Hepatocyte (in vitro differentiated cells): ENCODE measurements at regions not wholly inside any gene's neighbourhood (a gene's known extent, or its start where the extent isn't known, plus 50 kb on each side); places are given as distances from the start of the nearest gene placed in this dataset.

Source experiments
- DNase-seq: peaks from one replicate; pipeline ENCODE4 v3.0.0-alpha.2; 2016; ENCODE audit warnings: low spot score
- H2AFZ ChIP-seq: fragments of 200-600 bp; sonication (generic); 2 replicates; pipeline ENCODE4 v1.6.0; 2016; ENCODE audit warnings: antibody characterized with exemption, mild to moderate bottlenecking
- H3K27ac ChIP-seq: fragments of 200-600 bp; sonication (generic); 2 replicates; pipeline ENCODE4 v1.5.1; 2016; ENCODE audit warnings: mild to moderate bottlenecking
- H3K27me3 ChIP-seq: fragments of 200-600 bp; sonication (generic); 2 replicates; pipeline ENCODE4 v1.6.1; 2016
- H3K36me3 ChIP-seq: fragments of 200-600 bp; sonication (generic); replicated peaks from 2 replicates; pipeline ENCODE4 v1.5.1; 2016; ENCODE audit warnings: low read depth; ENCODE audit not compliant: insufficient read depth
- H3K4me1 ChIP-seq: fragments of 200-600 bp; sonication (generic); 2 replicates; pipeline ENCODE4 v1.5.1; 2016; ENCODE audit warnings: mild to moderate bottlenecking, moderate library complexity; ENCODE audit not compliant: insufficient read depth
- H3K4me2 ChIP-seq: fragments of 200-600 bp; sonication (generic); 2 replicates; pipeline ENCODE4 v1.6.0; 2016
- H3K4me3 ChIP-seq: fragments of 200-600 bp; sonication (generic); 2 replicates; pipeline ENCODE4 v1.5.1; 2016; ENCODE audit warnings: mild to moderate bottlenecking
- H3K79me2 ChIP-seq: fragments of 200-600 bp; sonication (generic); 2 replicates; pipeline ENCODE4 v1.6.0; 2017; ENCODE audit warnings: mild to moderate bottlenecking
- H3K9me2 ChIP-seq: fragments of 200-600 bp; sonication (generic); replicated peaks from 2 replicates; pipeline ENCODE4 v1.6.0; 2017; ENCODE audit warnings: mild to moderate bottlenecking; ENCODE audit not compliant: insufficient read depth
- H3K9me3 ChIP-seq: fragments of 200-600 bp; sonication (generic); 2 replicates; pipeline ENCODE4 v1.5.1; 2016; ENCODE audit warnings: low read depth, mild to moderate bottlenecking
- H4K20me1 ChIP-seq: fragments of 200-600 bp; sonication (generic); 2 replicates; pipeline ENCODE4 v1.6.0; 2016; ENCODE audit warnings: mild to moderate bottlenecking; ENCODE audit not compliant: insufficient read depth, poor library complexity, severe bottlenecking
- CTCF ChIP-seq: fragments of 200-600 bp; sonication (generic); IDR thresholded peaks from 2 replicates; pipeline ENCODE4 v1.5.1; 2016; ENCODE audit warnings: antibody characterized with exemption, mild to moderate bottlenecking; ENCODE audit not compliant: poor library complexity
- EZH2 ChIP-seq: fragments of 200-600 bp; sonication (generic); IDR thresholded peaks from 2 replicates; pipeline ENCODE4 v1.6.1; 2016; ENCODE audit warnings: antibody characterized with exemption, mild to moderate bottlenecking, borderline replicate concordance
- EZH2phosphoT487 ChIP-seq: fragments of 200-600 bp; sonication (generic); IDR thresholded peaks from one replicate; pipeline ENCODE4 v1.6.1; 2018; ENCODE audit warnings: antibody characterized with exemption, mild to moderate bottlenecking, low read depth, moderate library complexity; ENCODE audit not compliant: unreplicated experiment, severe bottlenecking
- WGBS: methylation state at CpG from one replicate; pipeline ENCODE4 v1.1.6; 2016; ENCODE audit warnings: low lambda C conversion rate; ENCODE audit errors: missing lambda C conversion rate; 5-methylcytosine and 5-hydroxymethylcytosine counted together

GRCh38 chr2:59277671-59278070 is 1036.5 kb upstream of the FANCL start:
- no peaks in the 10 kb centered on the region for H3K9me3 ChIP-seq
- H3K4me2 ChIP-seq, result no peak overlapping the region
- no peaks in the 10 kb centered on the region for H3K36me3 ChIP-seq
- no peak overlapping the region for H3K27ac ChIP-seq
- H3K79me2 ChIP-seq, result no peaks in the 10 kb centered on the region
- TF ChIP-seq CTCF (no peak), EZH2phosphoT487 (no peak)
- H3K4me3 ChIP-seq, result no peak overlapping the region
- no peaks in the 10 kb centered on the region for H4K20me1 ChIP-seq
- no peaks in the 10 kb centered on the region for H3K27me3 ChIP-seq
- no peaks in the 10 kb centered on the region for H3K4me1 ChIP-seq
- 82% methylated on average over 5 of the region's 5 CpGs for WGBS
- no peak overlapping the region for H2AFZ ChIP-seq
- H3K9me2 ChIP-seq, result no peaks in the 10 kb centered on the region
- DNase-seq, result no peak

DNA sequence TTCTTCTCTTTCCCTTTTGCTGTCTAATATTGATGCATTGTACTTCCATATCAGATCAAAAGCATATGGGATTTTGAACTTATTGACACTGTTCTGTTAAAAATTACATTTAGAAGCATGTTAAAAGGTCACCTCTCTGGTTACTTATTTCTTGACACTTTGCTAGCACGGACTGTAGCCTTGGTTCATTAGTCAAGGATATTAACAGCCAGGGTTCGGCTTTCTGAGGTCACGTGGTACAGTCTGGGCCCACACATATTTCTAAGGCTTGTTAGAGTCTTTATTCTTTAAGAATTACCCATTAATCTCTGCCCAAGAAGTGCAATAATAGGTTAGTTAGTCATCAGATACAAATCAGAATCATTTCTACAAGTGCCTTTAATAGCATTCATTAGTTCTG is 1035.8 kb upstream of the FANCL start:
- H3K4me1 ChIP-seq, result no peaks in the 10 kb centered on the region
- H3K27me3 ChIP-seq, result no peaks in the 10 kb centered on the region
- H3K9me2 ChIP-seq, result no peaks in the 10 kb centered on the region
- no peaks in the 10 kb centered on the region for H3K79me2 ChIP-seq
- DNase-seq, result no peak
- H3K9me3 ChIP-seq, result no peaks in the 10 kb centered on the region
- TF ChIP-seq EZH2phosphoT487 (no peak), CTCF (no peak), EZH2 (no peak)
- no peaks in the 10 kb centered on the region for H3K36me3 ChIP-seq
- no peak overlapping the region for H3K4me2 ChIP-seq
- 62% methylated on average over 3 of the region's 3 CpGs for WGBS
- H3K4me3 ChIP-seq, result no peak overlapping the region
- no peak overlapping the region for H2AFZ ChIP-seq
- H3K27ac ChIP-seq, result no peak overlapping the region
- no peaks in the 10 kb centered on the region for H4K20me1 ChIP-seq

GRCh38 chr2:59276033-59276432 is 1034.9 kb upstream of the FANCL start:
- no peaks in the 10 kb centered on the region for H3K9me2 ChIP-seq
- H4K20me1 ChIP-seq, result no peaks in the 10 kb centered on the region
- H3K27me3 ChIP-seq, result no peaks in the 10 kb centered on the region
- 52% methylated on average over 2 of the region's 2 CpGs for WGBS
- H3K4me3 ChIP-seq, result no peak overlapping the region
- no peak for DNase-seq
- no peaks in the 10 kb centered on the region for H3K4me1 ChIP-seq
- no peaks in the 10 kb centered on the region for H3K36me3 ChIP-seq
- no peaks in the 10 kb centered on the region for H3K9me3 ChIP-seq
- H3K27ac ChIP-seq, result no peak overlapping the region
- no peak overlapping the region for H3K4me2 ChIP-seq
- H2AFZ ChIP-seq, result no peak overlapping the region
- TF ChIP-seq EZH2phosphoT487, result no peak
- TF ChIP-seq EZH2, result no peak
- TF ChIP-seq CTCF, result peak; percentile 7
- H3K79me2 ChIP-seq, result no peaks in the 10 kb centered on the region

- no peak overlapping the region for H3K4me2 ChIP-seq
- no peaks in the 10 kb centered on the region for H3K27me3 ChIP-seq
- no peaks in the 10 kb centered on the region for H4K20me1 ChIP-seq
- H3K36me3 ChIP-seq, result no peaks in the 10 kb centered on the region
- H3K27ac ChIP-seq, result no peak overlapping the region
- DNase-seq, result no peak
- no peaks in the 10 kb centered on the region for H3K4me1 ChIP-seq
- no peaks in the 10 kb centered on the region for H3K9me2 ChIP-seq
- no peak overlapping the region for H3K4me3 ChIP-seq
- H3K79me2 ChIP-seq, result no peaks in the 10 kb centered on the region
- no peak overlapping the region for H2AFZ ChIP-seq
- TF ChIP-seq EZH2phosphoT487 (no peak), CTCF (no peak), EZH2 (no peak)
- H3K9me3 ChIP-seq, result no peaks in the 10 kb centered on the region
- WGBS, result 66% methylated on average over 2 of the region's 2 CpGs
These were observed 1025.3 kb upstream of the FANCL start for GRCh38 chr2:59266453-59266852.
